MM.1S (cell line): ENCODE measurements at regions not wholly inside any gene's neighbourhood (a gene's known extent, or its start where the extent isn't known, plus 50 kb on each side); places are given as distances from the start of the nearest gene placed in this dataset.

Source experiments
- CTCF ChIP-seq: fragments of 300-600 bp; sonication (generic); IDR thresholded peaks from 2 replicates; pipeline ENCODE4 v1.5.1; 2016; ENCODE audit warnings: antibody characterized with exemption, low read length, mixed read lengths
- EZH2 ChIP-seq: fragments of 300-600 bp; sonication (generic); optimal IDR thresholded peaks from 2 replicates; pipeline ENCODE3; 2017; ENCODE audit warnings: low read depth, mild to moderate bottlenecking, antibody characterized with exemption, low read length, mixed read lengths
- EZH2phosphoT487 ChIP-seq: fragments of 300-600 bp; sonication (generic); IDR thresholded peaks from 2 replicates; pipeline ENCODE4 v1.6.1; 2018; ENCODE audit warnings: antibody characterized with exemption, low read length

GRCh38 chr4:105088110-105088879 lies 58.4 kb upstream of the TET2 start:
- TF ChIP-seq CTCF (no peak), EZH2phosphoT487 (no peak), EZH2 (no peak)
